A549 (cell line): ENCODE measurements at regions not wholly inside any gene's neighbourhood (a gene's known extent, or its start where the extent isn't known, plus 50 kb on each side); places are given as distances from the start of the nearest gene placed in this dataset.

Source experiments
- BCL3 ChIP-seq: fragments of >200 bp; sonication (Bioruptor Twin); formaldehyde crosslinking; IDR thresholded peaks from 3 replicates; pipeline ENCODE4 v1.6.1; 2016
- CTCF ChIP-seq: fragments of >200 bp; sonication (Bioruptor Twin); formaldehyde crosslinking; IDR thresholded peaks from 3 replicates; pipeline ENCODE4 v1.5.1; 2016
- JUNB ChIP-seq: fragments of >200 bp; sonication (Bioruptor Twin); formaldehyde crosslinking; IDR thresholded peaks from 2 replicates; pipeline ENCODE4 v1.6.1; 2016
- NFE2L2 ChIP-seq: fragments of 150-350 bp; conservative IDR thresholded peaks from 2 replicates; pipeline ENCODE4 v1.6.1; 2014; ENCODE audit warnings: low read length
- NR3C1 ChIP-seq: fragments of >200 bp; sonication (Bioruptor Twin); formaldehyde crosslinking; IDR thresholded peaks from 3 replicates; pipeline ENCODE4 v1.6.1; 2017
- RFX5 ChIP-seq: fragments of 450-650 bp; IDR thresholded peaks from 2 replicates; pipeline ENCODE4 v1.7.1; 2014; ENCODE audit warnings: antibody characterized with exemption, mild to moderate bottlenecking, moderate library complexity

GRCh38 chr10:81270051-81270450 lies 604.9 kb upstream of the NRG3 start:
- TF ChIP-seq JUNB (no peak), RFX5 (no peak), CTCF (no peak), NR3C1 (no peak), NFE2L2 (no peak), BCL3 (no peak)
